ENCODE measurements at regions not wholly inside any gene's neighbourhood (a gene's known extent, or its start where the extent isn't known, plus 50 kb on each side); places are given as distances from the start of the nearest gene placed in this dataset.

DNA sequence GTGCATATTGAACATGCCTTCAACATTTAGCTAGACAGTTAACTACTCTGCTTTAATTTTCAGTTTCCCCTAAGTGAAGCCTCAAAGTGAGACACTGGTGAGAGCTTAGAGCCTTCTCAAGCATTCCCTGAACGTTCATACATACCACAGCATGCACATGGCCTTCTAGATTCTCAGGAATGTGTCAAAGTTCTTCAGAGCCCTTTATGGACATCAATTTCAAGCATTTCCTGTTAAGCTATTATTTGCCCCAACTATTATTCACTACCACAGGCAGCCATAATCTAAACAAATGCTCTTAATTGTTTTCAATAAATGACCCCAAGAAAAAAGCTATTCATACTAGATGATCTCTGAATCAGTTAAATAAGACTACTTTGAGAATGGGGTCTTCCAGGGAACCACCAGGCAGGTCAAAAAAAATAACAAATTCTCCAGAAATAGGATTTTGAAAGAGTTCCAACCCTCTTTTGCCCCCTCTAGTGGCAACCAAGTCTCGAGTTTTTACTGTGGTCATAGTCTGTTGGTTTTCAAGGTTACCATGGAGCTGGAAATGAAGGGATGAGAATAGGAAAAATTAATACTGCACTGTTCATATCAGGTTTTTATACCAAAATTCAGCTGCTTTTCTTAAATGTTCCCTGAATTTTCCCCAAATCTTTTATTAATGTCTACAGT lies 235.4 kb downstream of the RAB28 start:
- no peak for DNase-seq

DNA sequence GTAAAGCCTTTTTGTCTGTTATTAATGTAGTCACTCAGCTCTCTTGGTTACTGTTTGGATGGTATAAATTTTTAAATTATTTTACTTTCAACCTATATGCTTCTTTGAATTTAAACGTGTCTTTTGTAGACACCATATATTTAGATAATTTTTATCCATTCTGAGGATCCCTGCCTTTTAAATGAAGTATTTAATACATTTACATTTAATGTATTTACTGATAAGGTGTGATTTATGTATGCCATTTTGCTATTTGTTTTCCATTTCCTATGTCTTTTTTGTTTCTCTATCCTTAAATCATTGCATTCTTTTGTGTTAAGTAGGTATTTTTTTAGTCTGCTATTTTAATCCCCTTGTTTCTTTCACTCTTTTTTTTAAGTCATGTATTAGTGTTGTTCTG lies 238.0 kb downstream of the RAB28 start:
- DNase-seq = no peak

DNA sequence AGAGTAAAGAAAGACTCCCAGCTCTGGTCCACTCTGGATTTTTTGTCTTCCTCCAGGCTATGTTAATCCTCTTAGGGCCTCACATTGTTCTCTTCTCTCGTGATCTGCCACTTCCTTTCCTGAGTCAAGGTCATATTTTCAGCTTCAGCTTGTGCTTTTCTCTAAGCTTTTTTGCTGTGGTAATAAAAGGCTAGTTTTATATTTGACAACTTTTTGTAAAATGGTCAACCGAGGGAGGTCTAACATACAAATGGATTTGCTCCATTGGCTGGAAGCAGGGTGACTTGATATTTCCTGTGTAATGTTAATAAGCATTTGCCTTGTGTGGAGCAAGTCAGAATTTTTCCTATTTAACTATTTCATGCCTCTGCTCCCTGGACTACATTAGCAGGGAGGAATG lies 239.7 kb downstream of the RAB28 start:
- DNase-seq = no peak

DNA sequence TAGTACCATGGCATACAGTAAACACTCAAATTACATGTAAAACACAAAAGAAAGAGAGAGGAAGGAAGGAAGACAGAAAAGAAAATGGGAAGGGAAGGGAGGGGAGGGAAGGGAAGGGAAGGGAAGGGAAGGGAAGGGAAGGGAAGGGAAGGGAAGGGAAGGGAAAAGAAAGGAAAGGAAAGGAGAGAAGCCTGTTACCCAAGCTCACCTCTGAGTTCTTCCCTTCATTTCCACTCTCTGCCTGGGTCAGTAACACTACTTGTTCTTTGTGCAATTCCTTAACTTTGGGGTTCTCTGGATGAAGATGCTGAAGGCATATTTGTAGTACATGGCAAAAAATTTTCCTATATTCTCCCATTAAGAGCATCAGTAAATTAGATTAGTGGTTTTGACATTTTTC lies 241.0 kb downstream of the RAB28 start:
- no peak for DNase-seq

DNA sequence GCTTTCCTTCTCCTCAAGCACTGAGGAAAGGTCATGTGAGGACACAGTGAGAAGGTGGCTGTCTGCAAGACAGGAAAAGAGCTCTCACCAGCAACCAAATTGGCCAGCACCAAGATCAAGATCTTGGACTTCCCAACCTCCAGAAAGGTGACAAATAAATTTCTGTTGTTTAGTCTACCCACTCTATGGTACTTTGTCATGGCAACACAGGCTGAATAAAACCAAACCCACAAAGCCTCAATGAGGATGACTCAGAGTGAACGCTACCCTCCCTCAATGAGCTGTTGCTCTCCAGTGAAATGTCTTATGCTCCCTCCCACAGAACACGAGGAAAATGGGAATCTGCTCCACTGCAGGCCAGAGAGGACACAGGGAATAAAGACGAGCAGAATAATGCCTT lies 244.1 kb downstream of the RAB28 start:
- no peak for DNase-seq

DNA sequence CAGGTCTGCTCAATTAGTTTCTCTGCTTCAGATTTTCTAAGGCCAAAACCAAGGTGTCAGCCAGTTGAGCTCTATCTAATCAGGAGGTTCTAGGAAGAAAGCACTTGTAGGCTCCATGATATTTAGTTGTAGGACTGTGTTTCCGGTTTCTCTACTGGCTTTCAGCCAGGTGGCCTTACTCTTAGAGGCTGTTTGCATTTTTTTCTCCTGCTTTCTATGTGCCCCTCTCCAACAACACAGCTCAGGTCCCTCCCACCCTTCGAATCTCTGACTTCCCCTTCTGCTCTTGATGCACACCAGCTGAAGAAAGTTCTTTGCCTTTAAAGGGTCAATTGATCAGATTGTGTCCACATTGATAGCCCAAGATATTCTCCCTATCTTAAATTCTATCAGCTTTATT lies 245.2 kb downstream of the RAB28 start:
- no peak for DNase-seq

DNA sequence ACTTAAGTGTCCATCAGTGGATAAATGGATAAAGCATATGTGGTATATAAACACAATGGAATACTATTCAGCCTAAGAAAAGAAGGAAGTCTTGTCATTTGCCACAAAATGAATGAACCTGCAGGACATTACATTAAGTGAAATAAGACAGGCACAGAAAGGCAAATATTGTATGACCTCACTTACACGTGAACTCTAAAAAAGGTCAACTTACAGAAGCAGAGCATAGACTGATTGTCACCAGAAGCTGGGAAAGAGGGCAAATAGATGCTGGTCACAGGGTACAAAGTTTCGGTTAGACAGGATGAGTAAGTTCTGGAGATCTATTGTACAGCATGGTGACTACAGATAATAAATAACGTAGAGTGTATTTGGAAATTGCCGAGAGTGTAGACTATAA lies 247.7 kb downstream of the RAB28 start:
- DNase-seq = no peak

- no peak for DNase-seq
Measured at GRCh38 chr4:13233755-13234154, 250.4 kb downstream of the RAB28 start.

GRCh38 chr4:13219971-13220370 lies 264.2 kb downstream of the RAB28 start:
- DNase-seq = no peak

GRCh38 chr4:13218326-13218958 lies 265.7 kb downstream of the RAB28 start:
- DNase-seq = no peak

DNA sequence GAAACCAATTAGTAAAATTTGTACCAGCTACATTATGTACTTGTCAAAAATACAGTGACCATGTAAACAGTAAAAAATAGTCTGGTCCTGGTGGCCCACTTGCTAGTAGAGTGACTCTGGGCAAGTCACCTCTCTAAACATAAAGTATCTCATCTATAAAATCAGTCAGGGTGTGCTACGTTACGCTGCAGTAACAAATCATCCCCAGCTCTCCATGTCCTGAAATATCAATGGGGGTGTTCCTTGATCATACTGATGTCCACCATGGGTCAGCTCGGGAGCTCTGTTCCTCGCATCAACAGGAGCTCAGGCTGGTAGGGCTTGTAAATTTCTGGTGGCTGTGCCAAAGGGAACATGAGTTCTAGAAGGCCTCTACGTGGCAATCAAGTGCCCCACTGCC lies 268.6 kb downstream of the RAB28 start:
- DNase-seq = no peak

DNA sequence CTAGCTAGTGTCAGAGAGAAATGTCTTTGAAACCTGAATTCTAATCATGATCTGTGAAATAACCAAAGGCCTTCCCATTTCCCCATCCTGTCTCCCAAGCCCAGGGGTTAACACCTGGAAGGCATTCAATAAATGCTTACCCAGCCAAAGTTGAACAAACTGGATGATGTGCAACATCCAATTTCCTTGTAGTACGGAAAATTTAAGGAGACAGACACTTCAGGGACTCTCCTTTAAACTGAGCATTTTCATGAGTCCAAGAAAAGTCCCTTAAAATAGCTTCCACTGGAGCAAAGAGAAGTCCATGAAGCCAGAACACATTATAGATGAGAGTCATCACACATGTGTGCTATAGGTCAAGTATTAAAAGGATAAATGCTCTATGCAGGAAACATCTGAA lies 271.2 kb downstream of the RAB28 start:
- DNase-seq = no peak

DNA sequence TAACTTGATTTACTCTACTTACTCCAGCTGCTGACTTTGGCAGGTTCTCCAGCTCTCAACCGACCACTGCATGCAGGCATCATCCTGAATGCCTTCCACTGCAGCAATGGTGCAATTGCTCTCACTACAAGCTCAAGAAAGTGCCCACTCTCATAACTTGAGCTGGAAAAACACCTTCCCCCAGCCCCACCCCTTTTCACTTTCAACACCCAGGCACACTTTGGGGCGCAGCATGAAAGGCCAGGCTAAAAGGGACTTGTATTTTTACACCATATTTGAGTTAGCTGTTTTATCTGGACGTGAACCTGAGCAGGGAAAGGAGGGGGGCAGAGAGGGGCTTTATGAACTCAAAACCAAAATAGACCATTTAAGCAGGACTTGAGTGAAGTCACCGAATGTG lies 274.5 kb downstream of the RAB28 start:
- no peak for DNase-seq

DNA sequence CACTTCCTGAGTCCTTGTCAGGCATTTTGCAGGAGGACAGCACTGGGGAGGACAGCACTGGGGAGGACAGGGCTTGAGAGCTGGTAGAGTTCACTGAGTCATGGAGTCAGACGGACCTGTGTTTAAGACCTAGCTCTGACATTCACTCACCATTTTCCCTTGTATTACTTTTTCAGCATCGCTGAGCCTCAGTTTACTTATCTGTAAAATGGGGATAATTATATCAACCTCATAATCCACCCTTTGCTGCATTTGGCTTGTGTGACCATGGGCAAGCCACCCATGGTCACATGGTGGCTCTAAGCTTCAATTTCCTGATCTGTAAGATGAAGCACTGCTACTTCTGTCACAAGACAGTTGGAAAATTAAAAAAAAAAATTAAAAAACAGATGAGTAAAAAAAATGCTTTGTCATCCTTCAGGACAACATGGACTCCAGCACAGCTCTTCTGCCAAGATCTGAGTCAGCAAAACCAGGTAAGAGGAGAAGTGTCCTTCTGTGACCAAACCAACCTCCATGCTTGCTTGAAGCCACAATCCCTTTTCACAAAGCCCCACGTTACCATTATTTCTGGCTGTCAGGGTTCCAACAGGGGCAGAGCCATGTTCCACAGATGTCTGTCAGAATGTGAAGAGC lies 275.5 kb downstream of the RAB28 start:
- DNase-seq = no peak

GRCh38 chr4:13207226-13207625 lies 276.9 kb downstream of the RAB28 start:
- DNase-seq = no peak

- DNase-seq = no peak
Measured at GRCh38 chr4:13203101-13203500, 281.0 kb downstream of the RAB28 start.

DNA sequence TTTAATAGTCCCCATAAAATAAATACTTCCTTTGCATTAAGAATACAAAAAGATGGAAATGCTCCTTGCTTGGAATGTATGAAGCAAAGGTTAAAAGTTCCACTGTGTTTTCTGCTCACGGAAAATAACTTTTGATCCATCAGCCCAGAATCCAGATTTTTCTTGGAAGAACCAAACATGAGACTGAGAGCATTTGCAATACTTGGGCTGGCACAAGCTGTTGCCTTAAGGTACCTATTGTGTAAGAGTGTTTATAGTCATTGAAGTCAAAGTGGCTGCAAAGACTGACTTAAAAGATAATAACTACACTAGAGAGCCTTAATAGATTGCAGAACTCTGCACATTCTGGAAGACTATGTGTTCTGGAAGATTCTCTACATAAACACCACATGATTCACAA lies 281.4 kb downstream of the RAB28 start:
- DNase-seq = no peak

DNA sequence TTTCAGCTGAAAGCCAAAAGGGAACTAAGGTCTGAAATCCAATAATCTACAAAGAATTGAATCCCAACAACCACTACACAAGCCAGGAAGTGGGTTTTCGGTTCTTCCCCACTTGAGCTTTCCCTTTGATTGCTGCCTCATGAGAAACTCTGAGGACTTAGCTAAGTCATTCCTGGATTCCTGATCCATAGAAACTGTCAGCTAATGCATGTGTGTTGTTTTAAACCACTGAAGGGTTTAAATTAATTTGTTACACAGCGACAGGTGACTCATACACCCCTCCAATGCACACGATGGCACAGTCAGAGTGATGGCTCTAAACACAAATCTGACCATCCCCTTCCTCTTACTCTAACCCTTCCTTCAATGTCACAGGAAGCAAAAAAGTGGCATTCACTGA lies 282.9 kb downstream of the RAB28 start:
- DNase-seq = no peak

- no peak for DNase-seq
Measured at GRCh38 chr4:13196721-13197120, 287.4 kb downstream of the RAB28 start.

DNA sequence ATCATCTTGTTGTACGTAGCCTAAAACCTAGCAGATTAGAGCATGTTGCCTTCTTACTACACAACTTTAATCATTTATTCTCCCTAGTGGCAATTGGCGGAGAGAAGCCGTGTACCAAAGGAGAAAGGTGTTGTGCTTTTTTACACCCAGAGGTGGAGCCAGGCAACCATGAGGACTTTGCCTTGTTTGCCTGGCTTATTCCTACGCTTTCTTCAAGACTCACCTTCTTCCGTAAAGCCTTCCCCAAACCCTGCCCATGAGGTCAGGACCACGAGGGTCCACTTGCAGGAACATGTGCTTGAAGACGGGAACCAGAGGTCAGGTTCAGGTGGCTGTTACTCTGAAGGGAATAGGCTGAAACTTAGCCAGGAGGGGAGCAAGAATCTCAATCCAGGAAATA lies 290.5 kb downstream of the RAB28 start:
- no peak for DNase-seq

- no peak for DNase-seq
Measured at GRCh38 chr4:13190093-13190721, 293.9 kb downstream of the RAB28 start.

DNA sequence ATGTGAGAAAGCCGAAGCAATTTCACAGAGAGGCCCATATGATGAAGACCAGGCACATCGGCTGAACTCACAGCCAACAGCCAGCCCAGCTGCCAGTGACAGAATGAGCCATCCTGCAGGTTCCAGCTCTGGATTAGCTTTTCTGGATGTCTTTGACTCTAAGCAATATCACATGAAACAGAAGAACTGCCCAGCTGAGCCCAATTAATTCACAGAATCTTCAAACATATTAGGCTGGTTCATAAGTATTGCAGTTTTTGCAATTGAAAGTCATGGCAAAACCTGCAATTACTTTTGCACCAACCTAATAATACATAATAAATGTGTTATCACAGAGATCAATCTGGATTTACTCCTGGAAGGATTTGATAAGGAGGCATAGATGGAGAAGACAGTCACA lies 299.9 kb downstream of the RAB28 start:
- DNase-seq = no peak

GRCh38 chr4:13182133-13182532 lies 302.0 kb downstream of the RAB28 start:
- no peak for DNase-seq

- no peak for DNase-seq
Measured at GRCh38 chr4:13181681-13182080, 302.5 kb downstream of the RAB28 start.
